Activated T-helper 1 cell treated with anti-CD3 and anti-CD28 coated beads, Interleukin-12 subunit alpha, Interleukin-12 subunit beta, Interleukin-2, Interleukin-4 antibody, amounts not matched to agents 30 ng/mL and 10 ng/mL and 1 ng/mL, durations not matched to agents 14 hours and 24 hours and 36 hours (primary cell): ENCODE measurements at regions not wholly inside any gene's neighbourhood (a gene's known extent, or its start where the extent isn't known, plus 50 kb on each side); places are given as distances from the start of the nearest gene placed in this dataset.

Experiments used
- DNase-seq: peaks from one replicate; pipeline ENCODE4 v3.0.0; 2021; ENCODE audit warnings: low spot score
- H3K27ac Mint-ChIP-seq: one replicate; pipeline ENCODE4 v1.8.0; 2021; ENCODE audit warnings: mild to moderate bottlenecking, mixed read lengths
- H3K27me3 Mint-ChIP-seq: one replicate; pipeline ENCODE4 v1.8.0; 2022; ENCODE audit warnings: mild to moderate bottlenecking, moderate library complexity, mixed read lengths; ENCODE audit not compliant: insufficient read depth
- H3K36me3 Mint-ChIP-seq: one replicate; pipeline ENCODE4 v1.8.0; 2021; ENCODE audit warnings: low read depth, mixed read lengths
- H3K4me1 Mint-ChIP-seq: one replicate; pipeline ENCODE4 v1.8.0; 2021; ENCODE audit warnings: low read depth, mixed read lengths
- H3K4me3 Mint-ChIP-seq: one replicate; pipeline ENCODE4 v1.8.0; 2021; ENCODE audit warnings: mild to moderate bottlenecking, moderate library complexity, mixed read lengths
- H3K9me3 Mint-ChIP-seq: one replicate; pipeline ENCODE4 v1.8.0; 2021; ENCODE audit warnings: mixed read lengths
- intact Hi-C: fragments of 100-400 bp; cut with micrococcal nuclease; formaldehyde crosslinking; loops from one replicate; pipeline ENCODE4 v1.15.1; 2024

DNA sequence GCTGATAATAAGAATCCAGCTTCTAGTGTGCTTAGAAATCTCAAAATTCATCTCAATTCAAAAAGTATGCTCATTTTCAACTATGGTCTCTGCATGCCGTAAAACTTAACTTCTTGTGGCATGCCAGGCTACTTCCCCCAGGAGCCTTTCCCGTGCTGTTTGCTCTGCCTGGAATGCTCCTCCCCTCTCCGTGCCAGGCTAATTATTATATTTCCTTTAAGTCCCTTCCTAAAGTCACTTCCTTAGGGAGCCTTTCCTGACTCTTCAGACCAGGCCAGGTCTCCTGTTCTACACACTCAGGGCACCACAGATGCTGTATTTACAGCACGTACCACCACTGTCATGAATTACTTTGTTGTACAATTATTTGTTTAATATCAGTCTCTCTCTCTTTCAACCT lies 67.1 kb upstream of the PPP2R5A start:
- no peak overlapping the region for H3K4me3 Mint-ChIP-seq
- intact Hi-C loops: loop anchor here (2.0 to 10.0 kb wide), 3 partner anchors 29 to 191 kb away; no protein-coding TSS in a partner anchor

DNA sequence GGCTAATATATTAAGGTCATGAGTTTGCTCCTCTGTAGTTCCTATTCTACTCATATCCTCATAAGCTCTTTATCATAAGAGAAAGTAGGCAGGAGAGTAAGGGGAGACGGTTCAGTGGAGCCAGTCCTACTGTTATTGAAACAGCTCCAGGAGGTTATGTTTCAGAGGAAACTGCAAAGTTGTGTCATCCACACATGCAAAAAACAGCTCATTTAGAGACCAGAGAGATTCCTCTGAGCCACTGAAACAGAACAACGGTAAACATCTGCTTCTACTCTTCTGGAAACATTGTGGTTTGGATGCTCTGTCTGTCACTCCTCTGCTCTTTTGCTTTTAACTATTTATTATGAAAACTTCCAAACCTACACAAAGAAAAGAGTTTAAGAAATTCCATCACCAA lies 66.3 kb upstream of the PPP2R5A start:
- Mint-ChIP-seq H3K36me3 (no peaks in the 10 kb centered on the region), H3K27ac (peak overlapping the region; percentile 81), H3K9me3 (no peaks in the 10 kb centered on the region), H3K27me3 (peaks cover 3% of the 10 kb centered on the region), H3K4me3 (peak overlapping the region; percentile 35), H3K4me1 (peaks cover 31% of the 10 kb centered on the region)
- DNase-seq: peak; percentile 18
- intact Hi-C loops: loop anchor here (1.0 to 10.0 kb wide), 8 partner anchors 15 to 195 kb away; partner anchors contain the start of gene PACC1

More for the DNA sequence above, 67.1 kb upstream of the PPP2R5A start:
- Mint-ChIP-seq H3K27ac (peak overlapping the region; percentile 81), H3K27me3 (peaks cover 3% of the 10 kb centered on the region), H3K36me3 (no peaks in the 10 kb centered on the region), H3K4me1 (peaks cover 29% of the 10 kb centered on the region), H3K9me3 (no peaks in the 10 kb centered on the region)
- DNase-seq: no peak

DNA sequence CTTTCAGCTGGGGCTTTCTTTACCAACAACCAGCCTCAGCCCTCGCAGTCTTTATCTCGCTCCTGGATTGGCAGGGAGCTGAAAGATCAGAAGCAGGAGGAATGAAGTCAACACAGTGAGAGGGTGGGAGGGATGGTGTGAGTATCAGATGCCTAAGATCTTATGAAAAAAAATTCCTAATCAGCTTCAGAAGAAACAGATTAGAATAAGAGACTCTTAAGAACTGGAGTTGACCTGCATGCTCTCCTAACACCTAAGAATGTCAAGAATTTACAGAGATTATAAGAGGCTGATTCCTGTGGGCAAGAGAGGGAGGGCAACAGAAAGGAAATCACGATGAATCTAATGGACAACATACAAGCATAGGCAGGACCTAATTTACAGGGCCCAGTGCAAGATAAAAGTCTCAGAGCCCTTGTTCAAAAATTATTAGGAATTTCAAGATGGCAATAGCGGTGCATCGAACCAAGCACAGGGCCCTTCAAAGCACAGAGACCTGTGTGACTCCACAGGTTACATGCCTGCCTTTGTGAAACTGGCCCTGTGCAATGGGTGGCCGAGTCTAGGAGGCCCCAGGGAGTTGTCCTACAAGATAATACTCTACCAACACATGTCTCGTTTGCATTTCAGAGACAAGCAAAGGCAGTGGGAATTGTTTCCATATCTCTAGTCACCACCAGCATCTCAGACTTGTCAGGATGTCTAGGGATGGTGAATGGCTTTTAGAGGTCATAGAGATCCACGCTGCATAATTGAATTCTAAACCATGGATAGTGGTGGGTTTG lies 65.3 kb upstream of the PPP2R5A start:
- Mint-ChIP-seq H3K27ac (peak overlapping the region; percentile 81), H3K27me3 (no peaks in the 10 kb centered on the region), H3K4me3 (no peak overlapping the region), H3K36me3 (no peaks in the 10 kb centered on the region), H3K9me3 (no peaks in the 10 kb centered on the region), H3K4me1 (peaks cover 41% of the 10 kb centered on the region)
- intact Hi-C loops: loop anchor here (1.0 to 10.0 kb wide), 8 partner anchors 14 to 194 kb away; partner anchors contain the start of gene PACC1
- no peak for DNase-seq

DNA sequence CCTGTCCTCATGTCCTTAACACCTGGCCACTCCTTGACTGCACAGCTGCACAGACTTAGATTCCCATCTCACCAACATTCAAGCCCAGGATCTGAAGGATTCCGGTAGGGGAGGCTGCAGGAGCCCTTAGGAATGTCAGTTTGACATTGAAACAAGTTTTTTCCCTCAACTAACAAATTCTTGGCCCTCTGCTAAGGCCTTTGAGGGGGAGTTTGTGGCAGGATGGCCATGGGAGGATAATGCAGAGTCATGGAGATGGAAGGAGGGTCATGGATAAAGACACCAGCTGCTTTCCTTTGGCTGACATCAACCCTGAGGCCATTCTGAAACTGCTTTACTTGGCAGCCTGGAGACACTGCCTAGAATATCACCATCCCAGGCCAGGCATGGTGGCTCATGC lies 63.4 kb upstream of the PPP2R5A start:
- Mint-ChIP-seq H3K27me3 (no peaks in the 10 kb centered on the region), H3K4me3 (no peak overlapping the region), H3K4me1 (peaks cover 59% of the 10 kb centered on the region), H3K36me3 (no peaks in the 10 kb centered on the region), H3K9me3 (no peaks in the 10 kb centered on the region), H3K27ac (no peak overlapping the region)
- DNase-seq: no peak
- intact Hi-C loops: no loop called here

DNA sequence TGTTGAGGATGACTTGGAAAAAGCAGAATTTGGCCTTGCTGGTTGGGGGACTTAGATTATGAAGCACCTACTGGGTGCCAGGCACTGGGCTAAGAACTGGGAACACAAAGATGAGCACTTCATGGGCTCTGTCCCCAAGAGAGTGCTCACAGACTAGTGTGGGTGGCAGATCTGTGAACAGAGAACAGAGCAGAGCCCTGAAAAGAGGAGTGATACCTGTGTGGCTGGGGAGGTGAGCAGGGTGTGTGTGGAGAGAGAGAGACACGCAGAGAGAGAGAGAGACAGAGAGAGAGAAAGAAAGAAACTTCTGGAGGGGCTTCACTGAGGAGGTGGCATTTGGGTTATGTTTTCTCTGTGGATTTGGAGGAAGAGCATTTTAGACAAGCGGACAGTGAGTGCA lies 61.1 kb upstream of the PPP2R5A start:
- no peaks in the 10 kb centered on the region for H3K9me3 Mint-ChIP-seq
- peak overlapping the region; percentile 35 for H3K4me3 Mint-ChIP-seq
- no peaks in the 10 kb centered on the region for H3K27me3 Mint-ChIP-seq
- H3K4me1 Mint-ChIP-seq: peaks cover 49% of the 10 kb centered on the region
- peak overlapping the region; percentile 88 for H3K27ac Mint-ChIP-seq
- no peak for DNase-seq
- intact Hi-C loops: loop anchor here (2.0 kb wide), 1 partner anchor 37 kb away; no protein-coding TSS in a partner anchor
- H3K36me3 Mint-ChIP-seq: no peaks in the 10 kb centered on the region

DNA sequence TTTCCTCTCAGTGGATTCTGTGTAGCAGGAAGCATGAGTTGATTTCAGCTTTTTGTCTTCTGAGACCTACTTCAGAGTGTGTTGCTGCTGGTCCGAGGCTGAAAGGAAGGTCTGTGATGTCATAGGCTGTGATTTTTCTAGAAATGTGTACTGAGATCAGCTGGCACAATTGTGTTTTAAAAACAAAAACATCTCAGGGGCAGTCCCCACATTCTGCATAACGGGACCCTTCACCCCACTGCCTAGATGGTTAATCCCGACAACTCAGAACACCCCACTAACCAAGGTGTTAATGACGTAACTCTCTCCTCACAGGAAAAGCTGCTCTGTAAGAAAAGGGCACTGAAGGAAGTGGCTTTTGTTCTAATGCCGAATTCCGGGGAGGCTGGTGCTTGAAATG lies 59.8 kb upstream of the PPP2R5A start:
- intact Hi-C loops: loop anchor here (1.0 to 2.0 kb wide), 6 partner anchors 8 to 78 kb away; partner anchors contain the start of gene PPP2R5A
- H3K4me1 Mint-ChIP-seq: peaks cover 50% of the 10 kb centered on the region
- H3K4me3 Mint-ChIP-seq: peak overlapping the region; percentile 69
- DNase-seq: peak; percentile 56
- H3K9me3 Mint-ChIP-seq: no peaks in the 10 kb centered on the region
- H3K36me3 Mint-ChIP-seq: peaks cover 3% of the 10 kb centered on the region
- peak overlapping the region; percentile 96 for H3K27ac Mint-ChIP-seq
- no peaks in the 10 kb centered on the region for H3K27me3 Mint-ChIP-seq

DNA sequence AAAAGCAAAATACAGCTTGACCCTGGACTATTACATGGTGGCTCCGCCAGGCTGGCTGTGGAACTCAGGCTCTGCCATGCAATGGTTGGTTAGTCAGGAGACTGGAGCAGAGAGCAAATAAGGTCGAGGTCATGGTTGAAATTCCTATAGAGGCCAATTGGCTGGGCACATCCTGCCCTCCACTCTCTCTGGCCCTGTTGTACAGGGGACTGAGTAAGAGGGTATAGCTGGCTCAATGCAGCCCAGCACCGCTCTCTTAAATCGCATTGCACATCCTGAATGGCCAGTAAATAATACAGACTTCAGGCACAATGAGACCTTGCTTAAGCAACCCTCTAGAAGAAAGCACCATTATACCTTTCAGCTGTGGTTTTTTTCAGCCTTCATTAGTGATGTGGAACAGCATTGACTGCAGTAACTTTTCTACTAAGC lies 59.3 kb upstream of the PPP2R5A start:
- Mint-ChIP-seq H3K36me3 (peaks cover 4% of the 10 kb centered on the region), H3K4me3 (peak overlapping the region; percentile 69), H3K4me1 (peaks cover 50% of the 10 kb centered on the region), H3K27me3 (no peaks in the 10 kb centered on the region), H3K27ac (peak overlapping the region; percentile 96), H3K9me3 (no peaks in the 10 kb centered on the region)
- DNase-seq: no peak
- intact Hi-C loops: loop anchor here (1.0 to 2.0 kb wide), 6 partner anchors 8 to 77 kb away; partner anchors contain the start of gene PPP2R5A

DNA sequence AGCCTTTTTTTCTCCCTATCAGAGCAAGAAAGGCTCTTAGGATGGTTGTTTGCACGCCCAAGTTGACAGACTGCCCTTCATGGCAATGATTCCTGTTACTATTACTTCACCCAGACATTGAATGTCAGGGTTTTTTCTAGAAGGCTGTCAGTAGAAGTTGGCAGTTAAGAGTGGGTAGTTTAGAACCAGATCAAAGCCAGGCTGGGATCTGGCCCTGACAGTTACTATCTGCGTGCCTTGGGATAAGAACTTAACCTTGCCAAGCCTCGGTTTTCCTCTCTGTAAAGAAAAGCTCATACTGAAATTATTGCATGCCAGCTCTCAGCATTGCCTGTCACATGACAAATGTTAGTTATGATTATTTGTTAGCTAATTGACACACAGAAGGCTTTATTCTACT lies 58.7 kb upstream of the PPP2R5A start:
- Mint-ChIP-seq H3K4me3 (no peak overlapping the region), H3K4me1 (peaks cover 56% of the 10 kb centered on the region), H3K36me3 (peaks cover 4% of the 10 kb centered on the region), H3K27ac (peak overlapping the region; percentile 83), H3K27me3 (no peaks in the 10 kb centered on the region), H3K9me3 (no peaks in the 10 kb centered on the region)
- intact Hi-C loops: no loop called here
- DNase-seq: no peak

DNA sequence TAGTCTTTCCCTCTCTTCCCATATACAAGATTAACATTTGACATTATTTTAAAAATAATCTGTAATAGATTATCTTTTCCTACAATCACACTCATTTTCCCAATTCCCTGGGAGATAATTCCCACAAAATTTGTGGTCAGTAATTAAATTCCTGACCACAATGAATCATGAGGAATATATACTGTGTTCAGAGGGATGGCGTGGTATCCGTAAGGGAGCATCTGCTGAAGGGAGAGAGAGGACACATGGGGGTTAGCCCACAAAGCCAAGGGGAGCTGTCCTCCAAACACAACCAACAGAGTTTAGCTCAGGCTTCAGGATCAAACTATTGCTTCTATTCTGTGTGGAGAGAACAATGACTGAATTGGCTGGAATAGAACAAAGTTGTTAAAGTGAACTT lies 57.1 kb upstream of the PPP2R5A start:
- Mint-ChIP-seq H3K9me3 (no peaks in the 10 kb centered on the region), H3K27me3 (no peaks in the 10 kb centered on the region), H3K36me3 (peaks cover 4% of the 10 kb centered on the region), H3K4me1 (peaks cover 69% of the 10 kb centered on the region), H3K4me3 (no peak overlapping the region), H3K27ac (no peak overlapping the region)
- DNase-seq: no peak
- intact Hi-C loops: no loop called here

DNA sequence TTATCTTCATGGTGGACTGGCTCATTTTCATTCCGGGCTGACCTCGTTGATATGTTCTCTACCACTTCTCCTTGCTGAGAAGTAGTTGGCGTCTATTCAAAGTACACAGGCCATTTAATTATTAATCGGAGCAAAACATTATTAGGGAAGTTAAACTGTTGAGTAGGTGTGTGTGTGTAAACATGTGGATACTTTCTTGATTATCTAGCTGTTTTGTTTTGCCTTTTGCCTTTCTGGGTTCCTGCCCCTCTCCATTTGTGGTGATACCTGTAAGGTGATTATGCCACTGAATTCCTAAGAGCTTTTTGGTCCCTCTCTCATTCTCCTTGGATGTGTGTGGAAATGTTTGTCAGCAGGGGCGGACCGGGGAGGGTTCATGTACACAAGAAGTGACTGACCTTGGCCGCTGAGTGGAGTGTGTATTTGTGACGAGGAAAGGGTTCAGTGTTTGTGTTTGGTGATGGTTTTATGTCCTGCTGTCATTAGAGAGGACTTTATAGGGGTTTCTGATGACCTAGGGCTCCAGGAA lies 56.6 kb upstream of the PPP2R5A start:
- intact Hi-C loops: no loop called here
- H3K9me3 Mint-ChIP-seq: no peaks in the 10 kb centered on the region
- peak overlapping the region; percentile 8 for H3K27ac Mint-ChIP-seq
- no peak overlapping the region for H3K4me3 Mint-ChIP-seq
- H3K4me1 Mint-ChIP-seq: peaks cover 75% of the 10 kb centered on the region
- peaks cover 4% of the 10 kb centered on the region for H3K36me3 Mint-ChIP-seq
- DNase-seq: no peak
- no peaks in the 10 kb centered on the region for H3K27me3 Mint-ChIP-seq

DNA sequence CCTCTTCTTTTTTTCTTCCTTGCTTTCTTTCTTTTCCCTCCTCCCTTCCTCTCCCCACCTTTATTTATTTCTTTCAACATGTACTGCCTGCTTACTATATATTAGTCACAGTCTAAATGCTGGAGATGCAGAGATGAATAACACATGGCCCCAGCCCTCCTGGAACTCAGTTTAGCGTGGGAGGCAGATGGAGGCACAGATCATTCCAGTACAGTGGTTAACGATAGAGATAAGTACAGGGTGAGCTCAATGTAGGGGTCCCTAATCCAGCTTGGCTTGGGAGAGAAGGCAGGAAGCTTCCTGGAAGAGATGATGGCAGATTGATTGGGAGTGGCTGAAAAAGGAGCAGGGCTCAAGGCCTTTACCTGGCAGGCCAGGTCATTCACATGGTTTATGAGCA lies 55.6 kb upstream of the PPP2R5A start:
- no peaks in the 10 kb centered on the region for H3K27me3 Mint-ChIP-seq
- H3K9me3 Mint-ChIP-seq: no peaks in the 10 kb centered on the region
- H3K27ac Mint-ChIP-seq: peak overlapping the region; percentile 16
- no peak for DNase-seq
- H3K36me3 Mint-ChIP-seq: peaks cover 4% of the 10 kb centered on the region
- H3K4me1 Mint-ChIP-seq: peaks cover 73% of the 10 kb centered on the region
- intact Hi-C loops: loop anchor here (5.0 kb wide), 2 partner anchors 292 to 368 kb away; no protein-coding TSS in a partner anchor
- H3K4me3 Mint-ChIP-seq: no peak overlapping the region

DNA sequence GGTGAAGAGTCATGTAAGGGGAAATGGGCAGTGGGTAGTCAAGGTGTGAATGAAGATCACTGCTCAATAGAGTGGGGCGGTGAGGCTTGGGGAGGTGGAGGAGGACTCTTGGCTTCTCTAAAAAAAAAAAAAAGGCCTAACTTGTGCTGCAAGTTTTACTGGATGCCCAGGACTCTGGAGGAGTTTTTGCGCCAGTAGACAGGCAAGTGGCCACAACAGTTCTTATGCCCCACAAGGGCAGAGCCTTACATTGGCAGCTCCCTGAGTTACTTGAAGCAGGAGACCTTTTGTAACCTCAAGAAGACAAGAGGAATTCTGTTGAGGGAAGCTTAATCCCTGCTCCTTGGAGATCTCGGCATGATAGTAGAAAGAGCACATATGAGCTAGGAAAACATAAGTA lies 54.9 kb upstream of the PPP2R5A start:
- no peak overlapping the region for H3K27ac Mint-ChIP-seq
- intact Hi-C loops: loop anchor here (5.0 kb wide), 2 partner anchors 293 to 367 kb away; no protein-coding TSS in a partner anchor
- no peak overlapping the region for H3K4me3 Mint-ChIP-seq
- no peaks in the 10 kb centered on the region for H3K9me3 Mint-ChIP-seq
- no peaks in the 10 kb centered on the region for H3K27me3 Mint-ChIP-seq
- peaks cover 4% of the 10 kb centered on the region for H3K36me3 Mint-ChIP-seq
- peaks cover 72% of the 10 kb centered on the region for H3K4me1 Mint-ChIP-seq
- DNase-seq: no peak

DNA sequence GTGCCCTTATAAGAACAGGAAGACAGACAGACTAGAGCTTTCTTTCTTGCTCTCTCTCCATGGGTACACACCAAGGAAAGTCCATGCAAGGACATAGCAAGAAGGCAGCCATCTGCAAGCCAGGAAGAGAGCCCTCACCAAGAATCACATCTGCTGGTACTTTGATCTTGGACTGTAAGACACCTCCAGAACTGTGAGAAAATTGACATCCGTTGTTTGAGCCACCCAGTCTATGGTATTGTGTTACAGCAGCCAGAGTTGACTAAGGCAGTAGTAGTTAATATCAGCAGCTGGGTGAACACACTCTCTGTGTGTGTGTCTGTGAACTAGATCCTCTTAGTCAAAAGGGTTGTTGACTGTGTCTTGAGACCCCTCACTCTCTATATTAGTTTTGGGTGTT lies 53.8 kb upstream of the PPP2R5A start:
- Mint-ChIP-seq H3K9me3 (no peaks in the 10 kb centered on the region), H3K4me1 (peaks cover 72% of the 10 kb centered on the region), H3K27ac (no peak overlapping the region), H3K36me3 (peaks cover 4% of the 10 kb centered on the region), H3K4me3 (no peak overlapping the region), H3K27me3 (no peaks in the 10 kb centered on the region)
- intact Hi-C loops: loop anchor here (5.0 kb wide), 2 partner anchors 294 to 366 kb away; no protein-coding TSS in a partner anchor
- DNase-seq: no peak
